ENCODE measurements at regions not wholly inside any gene's neighbourhood (a gene's known extent, or its start where the extent isn't known, plus 50 kb on each side); places are given as distances from the start of the nearest gene placed in this dataset.

- TF ChIP-seq CTCF (IDR thresholded peaks at IDR 0.05), result no peak
- TF ChIP-seq EP300 (IDR thresholded peaks at IDR 0.05), result no peak
- no peak for TF ChIP-seq POLR2AphosphoS5 (IDR thresholded peaks at IDR 0.05)
- TF ChIP-seq POLR2A (IDR thresholded peaks at IDR 0.05), result no peak
- 63 to 67% methylated on average over 4 of the region's 6 CpGs for WGBS, 2 donors (ENCODE audit: low coverage in 1 of 2)
- H3K4me1 ChIP-seq, result no peaks in the 10 kb centered on the region
- peaks cover 28% of the 10 kb centered on the region for H3K27me3 ChIP-seq
- H3K9me3 ChIP-seq, result no peaks in the 10 kb centered on the region
- H3K36me3 ChIP-seq, result no peaks in the 10 kb centered on the region
- ATAC-seq, result no peak
- H3K27ac ChIP-seq, result no peak overlapping the region
- no peak overlapping the region for H3K4me3 ChIP-seq
These were observed 177.2 kb upstream of the PODXL start for GRCh38 chr7:131733604-131734003.

- Histone ChIP-seq H3K36me3 (no peaks in the 10 kb centered on the region), H3K27me3 (peaks cover 5% of the 10 kb centered on the region), H3K9me3 (no peaks in the 10 kb centered on the region), H3K27ac (no peak overlapping the region), H3K4me1 (no peaks in the 10 kb centered on the region), H3K4me3 (no peak overlapping the region)
- TF ChIP-seq EP300 (IDR thresholded peaks at IDR 0.05) (no peak), POLR2A (IDR thresholded peaks at IDR 0.05) (no peak), CTCF (IDR thresholded peaks at IDR 0.05) (no peak), POLR2AphosphoS5 (IDR thresholded peaks at IDR 0.05) (no peak)
- no peak for ATAC-seq
- WGBS, 2 donors (ENCODE audit: low coverage in 1 of 2), result 100% methylated on average over 1 of the region's 2 CpGs; no CpG with 5 or more reads in 1 of the 2 donors
These were observed 170.8 kb upstream of the PODXL start for GRCh38 chr7:131727189-131727588.

GRCh38 chr7:131726686-131727085, 170.3 kb upstream of the PODXL start:
- Histone ChIP-seq H3K9me3 (no peaks in the 10 kb centered on the region), H3K4me1 (no peaks in the 10 kb centered on the region), H3K4me3 (no peak overlapping the region), H3K27ac (no peak overlapping the region), H3K36me3 (no peaks in the 10 kb centered on the region), H3K27me3 (peaks cover 5% of the 10 kb centered on the region)
- no peak for TF ChIP-seq CTCF (IDR thresholded peaks at IDR 0.05)
- no peak for TF ChIP-seq EP300 (IDR thresholded peaks at IDR 0.05)
- no peak for TF ChIP-seq POLR2A (IDR thresholded peaks at IDR 0.05)
- TF ChIP-seq POLR2AphosphoS5 (IDR thresholded peaks at IDR 0.05), result no peak
- ATAC-seq, result no peak
- 60 to 80% methylated on average over 1 to 4 of the region's 4 CpGs for WGBS, 2 donors (ENCODE audit: low coverage in 1 of 2)

- Histone ChIP-seq H3K27ac (no peak overlapping the region), H3K36me3 (no peaks in the 10 kb centered on the region), H3K9me3 (no peaks in the 10 kb centered on the region), H3K4me1 (no peaks in the 10 kb centered on the region), H3K27me3 (peaks cover 5% of the 10 kb centered on the region), H3K4me3 (no peak overlapping the region)
- no peak for TF ChIP-seq POLR2A (IDR thresholded peaks at IDR 0.05)
- TF ChIP-seq EP300 (IDR thresholded peaks at IDR 0.05), result no peak
- TF ChIP-seq POLR2AphosphoS5 (IDR thresholded peaks at IDR 0.05), result no peak
- TF ChIP-seq CTCF (IDR thresholded peaks at IDR 0.05), result no peak
- no peak for ATAC-seq
- WGBS, 2 donors (ENCODE audit: low coverage in 1 of 2), result 14% methylated on average over 1 of the region's 2 CpGs; no CpG with 5 or more reads in 1 of the 2 donors
These were observed 169.6 kb upstream of the PODXL start for GRCh38 chr7:131726031-131726430.

- Histone ChIP-seq H3K27me3 (peaks cover 5% of the 10 kb centered on the region), H3K27ac (no peak overlapping the region), H3K4me3 (no peak overlapping the region), H3K4me1 (no peaks in the 10 kb centered on the region), H3K36me3 (no peaks in the 10 kb centered on the region), H3K9me3 (no peaks in the 10 kb centered on the region)
- WGBS, 2 donors (ENCODE audit: low coverage in 1 of 2), result 80 to 100% methylated on average over 3 to 4 of the region's 4 CpGs
- no peak for ATAC-seq
- TF ChIP-seq CTCF (IDR thresholded peaks at IDR 0.05) (no peak), POLR2A (IDR thresholded peaks at IDR 0.05) (no peak), EP300 (IDR thresholded peaks at IDR 0.05) (no peak), POLR2AphosphoS5 (IDR thresholded peaks at IDR 0.05) (no peak)
These were observed 168.4 kb upstream of the PODXL start for GRCh38 chr7:131724776-131725345.

Data from gastroesophageal sphincter (tissue), 4 donors.